CD14-positive monocyte (primary cell): ENCODE measurements at regions not wholly inside any gene's neighbourhood (a gene's known extent, or its start where the extent isn't known, plus 50 kb on each side); places are given as distances from the start of the nearest gene placed in this dataset.

Source experiments
- DNase-seq, 3 donors: peaks; one replicate each; pipeline ENCODE4 v3.0.0-alpha.2; 2011 to 2022
- H2AFZ ChIP-seq: 2 replicates; pipeline ENCODE4 v1.6.0; 2012; ENCODE audit warnings: mild to moderate bottlenecking, low read depth, low read length, inconsistent platforms; ENCODE audit not compliant: insufficient read depth, poor library complexity, severe bottlenecking
- H3K27ac ChIP-seq, 2 donors: 1 replicate in 1 of 2; 2 replicates in 1 of 2; pipeline ENCODE4 v1.5.1; 2012 to 2013; ENCODE audit warnings: low read length in 2 of 2, control low read depth in 1 of 2, inconsistent platforms in 1 of 2, low read depth in 1 of 2, mild to moderate bottlenecking in 1 of 2
- H3K27me3 ChIP-seq, 2 donors: one replicate each; pipeline versions ENCODE4 v1.6.0 to v1.6.1; 2011 to 2013; ENCODE audit warnings: low read length in 2 of 2; ENCODE audit not compliant: control insufficient read depth in 2 of 2, insufficient read depth in 2 of 2
- H3K36me3 ChIP-seq, 2 donors: replicated peaks in 1 of 2; 1 replicate in 1 of 2; 2 replicates in 1 of 2; pipeline versions ENCODE4 v1.5.1 to v1.6.1; 2012 to 2013; ENCODE audit warnings: low read length in 2 of 2, control low read depth in 1 of 2, inconsistent platforms in 1 of 2, mild to moderate bottlenecking in 1 of 2; ENCODE audit not compliant: insufficient read depth in 2 of 2, control insufficient read depth in 1 of 2
- H3K4me1 ChIP-seq, 2 donors: 1 replicate in 1 of 2; 2 replicates in 1 of 2; pipeline versions ENCODE4 v1.5.1 to v1.6.1; 2012 to 2013; ENCODE audit warnings: low read length in 2 of 2, control low read depth in 1 of 2, inconsistent platforms in 1 of 2, mild to moderate bottlenecking in 1 of 2, moderate library complexity in 1 of 2; ENCODE audit not compliant: insufficient read depth in 2 of 2, control insufficient read depth in 1 of 2
- H3K4me2 ChIP-seq: replicated peaks from 2 replicates; pipeline ENCODE3; 2012; ENCODE audit warnings: low read length, moderate library complexity, mild to moderate bottlenecking; ENCODE audit not compliant: poor library complexity, severe bottlenecking; ENCODE audit errors: extremely low read depth
- H3K4me3 ChIP-seq, 3 experiments: fragments of 200-600 bp in 1 of 3; sonication (generic) in 1 of 3; replicated peaks in 1 of 3; 1 replicate in 2 of 3; 2 replicates in 1 of 3; pipeline ENCODE4 v1.5.1; 2011 to 2013; ENCODE audit warnings: low read length in 3 of 3, mild to moderate bottlenecking in 3 of 3, control low read depth in 2 of 3, low read depth in 2 of 3, inconsistent platforms in 1 of 3, moderate library complexity in 1 of 3
- H3K79me2 ChIP-seq: 2 replicates; pipeline ENCODE4 v1.6.0; 2012; ENCODE audit warnings: mild to moderate bottlenecking, control low read depth, inconsistent platforms, low read length, moderate library complexity; ENCODE audit not compliant: insufficient read depth
- H3K9ac ChIP-seq: 2 replicates; pipeline ENCODE4 v1.6.0; 2017; ENCODE audit warnings: low read length, mild to moderate bottlenecking; ENCODE audit not compliant: insufficient read depth, poor library complexity, severe bottlenecking
- H3K9me3 ChIP-seq, 2 donors: replicated peaks in 1 of 2; 1 replicate in 1 of 2; 2 replicates in 1 of 2; pipeline versions ENCODE4 v1.5.1 to v1.6.1; 2012 to 2013; ENCODE audit warnings: low read length in 2 of 2, control low read depth in 1 of 2; ENCODE audit not compliant: control insufficient read depth in 1 of 2, insufficient read depth in 1 of 2
- H4K20me1 ChIP-seq: 2 replicates; pipeline ENCODE4 v1.6.0; 2012; ENCODE audit warnings: mild to moderate bottlenecking, low read length, control low read depth, moderate library complexity; ENCODE audit not compliant: insufficient read depth
- H3K27ac Mint-ChIP-seq, 7 donors: one replicate each; pipeline ENCODE4 v1.8.0; 2020; ENCODE audit warnings: mild to moderate bottlenecking in 7 of 7, mixed read lengths in 7 of 7, moderate library complexity in 6 of 7, inconsistent platforms in 2 of 7
- H3K27me3 Mint-ChIP-seq, 3 donors: one replicate each; pipeline ENCODE4 v1.8.0; 2021 to 2022; ENCODE audit warnings: low read depth in 3 of 3, mild to moderate bottlenecking in 3 of 3, mixed read lengths in 3 of 3, moderate library complexity in 3 of 3, inconsistent platforms in 1 of 3
- H3K36me3 Mint-ChIP-seq, 2 donors: one replicate each; pipeline ENCODE4 v1.8.0; 2020; ENCODE audit warnings: mixed read lengths in 2 of 2, inconsistent platforms in 1 of 2, mild to moderate bottlenecking in 1 of 2
- H3K4me1 Mint-ChIP-seq: one replicate; pipeline ENCODE4 v1.8.0; 2020; ENCODE audit warnings: mild to moderate bottlenecking, mixed read lengths
- H3K4me3 Mint-ChIP-seq, 2 donors: one replicate each; pipeline ENCODE4 v1.8.0; 2020; ENCODE audit warnings: mild to moderate bottlenecking in 2 of 2, mixed read lengths in 2 of 2, moderate library complexity in 1 of 2
- H3K9me3 Mint-ChIP-seq, 7 donors: one replicate each; pipeline ENCODE4 v1.8.0; 2020 to 2022; ENCODE audit warnings: mixed read lengths in 7 of 7, mild to moderate bottlenecking in 6 of 7, moderate library complexity in 6 of 7, inconsistent platforms in 2 of 7
- CTCF ChIP-seq: fragments of 200-600 bp; IDR thresholded peaks from one replicate; pipeline ENCODE4 v1.8.0; 2022; ENCODE audit warnings: antibody characterized with exemption, mild to moderate bottlenecking
- WGBS: methylation state at CpG from one replicate; pipeline ENCODE4 v1.1.5; 2013; ENCODE audit warnings: missing lambda C conversion rate; ENCODE audit not compliant: insufficient coverage; 5-methylcytosine and 5-hydroxymethylcytosine counted together
- intact Hi-C, 2 donors: fragments of 100-400 bp; cut with micrococcal nuclease; formaldehyde crosslinking; loops; one replicate each; pipeline versions ENCODE4 v1.15.0 to v1.15.1; 2023

GRCh38 chr6:56396435-56396834, 149.1 kb upstream of the COL21A1 start:
- Histone ChIP-seq H3K36me3 (no peaks in the 10 kb centered on the region), H3K4me2 (no peak overlapping the region), H3K79me2 (no peaks in the 10 kb centered on the region), H3K9me3 (no peaks in the 10 kb centered on the region), H3K9ac (no peak overlapping the region), H4K20me1 (no peaks in the 10 kb centered on the region), H3K4me1 (no peaks in the 10 kb centered on the region), H3K27ac (no peak overlapping the region), H2AFZ (no peak overlapping the region), H3K4me3 (no peak overlapping the region), H3K27me3 (no peaks in the 10 kb centered on the region)
- H3K4me1 Mint-ChIP-seq = no peaks in the 10 kb centered on the region
- peaks cover 0 to 2% (median 1%) of the 10 kb centered on the region in 3 donors for H3K27me3 Mint-ChIP-seq
- peaks cover 0 to 9% (median 0%) of the 10 kb centered on the region in 7 donors for H3K9me3 Mint-ChIP-seq
- no peak overlapping the region for H3K4me3 Mint-ChIP-seq
- no peaks in the 10 kb centered on the region for H3K36me3 Mint-ChIP-seq
- no peak overlapping the region for H3K27ac Mint-ChIP-seq
- no CpG with 5 or more reads among the region's 2 CpGs for WGBS
- intact Hi-C loops = no loop called here
- no peak for TF ChIP-seq CTCF
- DNase-seq = no peak

GRCh38 chr6:56393615-56394612, 146.5 kb upstream of the COL21A1 start:
- TF ChIP-seq CTCF = no peak
- no peaks in the 10 kb centered on the region for H3K36me3 Mint-ChIP-seq
- H3K27me3 Mint-ChIP-seq = peaks cover 0 to 1% (median 1%) of the 10 kb centered on the region in 3 donors
- Histone ChIP-seq H3K27me3 (no peaks in the 10 kb centered on the region), H3K79me2 (no peaks in the 10 kb centered on the region), H3K9ac (no peak overlapping the region), H3K27ac (no peak overlapping the region), H2AFZ (no peak overlapping the region), H3K4me2 (no peak overlapping the region), H3K4me3 (no peak overlapping the region), H3K36me3 (no peaks in the 10 kb centered on the region), H3K9me3 (no peaks in the 10 kb centered on the region), H3K4me1 (no peaks in the 10 kb centered on the region), H4K20me1 (no peaks in the 10 kb centered on the region)
- no peak overlapping the region for H3K27ac Mint-ChIP-seq
- intact Hi-C loops = no loop called here
- H3K4me1 Mint-ChIP-seq = no peaks in the 10 kb centered on the region
- WGBS = 98% methylated on average over 12 of the region's 13 CpGs
- DNase-seq = no peak
- peaks cover 2 to 9% (median 5%) of the 10 kb centered on the region in 7 donors for H3K9me3 Mint-ChIP-seq
- H3K4me3 Mint-ChIP-seq = no peak overlapping the region
